ENCODE measurements at regions not wholly inside any gene's neighbourhood (a gene's known extent, or its start where the extent isn't known, plus 50 kb on each side); places are given as distances from the start of the nearest gene placed in this dataset.
A peak's percentile ranks its signal among the peaks of the same experiment; 100 is the strongest.

DNA sequence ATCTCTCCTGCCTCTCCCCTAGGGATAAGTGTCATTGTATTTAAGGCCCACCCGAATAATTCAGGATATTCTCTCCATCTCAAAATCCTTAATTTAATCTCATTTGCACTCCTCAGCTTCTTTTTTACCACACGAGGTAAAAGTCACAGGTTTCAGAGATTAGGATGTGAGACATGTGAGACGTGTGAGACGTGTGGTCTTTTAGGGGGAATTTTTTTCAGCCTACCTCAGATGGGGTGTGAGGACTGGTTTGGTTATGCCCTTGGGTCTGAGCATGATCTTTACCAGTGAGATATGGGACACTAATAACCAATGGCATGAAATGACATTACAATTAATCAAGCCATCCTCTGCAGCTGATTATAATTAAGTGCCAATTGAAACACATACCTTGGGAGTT is 324.2 kb downstream of the BMP2 start:
- H2AFZ ChIP-seq (ENCODE audit: low read length): no peak overlapping the region
- TF ChIP-seq, protein P1, sequence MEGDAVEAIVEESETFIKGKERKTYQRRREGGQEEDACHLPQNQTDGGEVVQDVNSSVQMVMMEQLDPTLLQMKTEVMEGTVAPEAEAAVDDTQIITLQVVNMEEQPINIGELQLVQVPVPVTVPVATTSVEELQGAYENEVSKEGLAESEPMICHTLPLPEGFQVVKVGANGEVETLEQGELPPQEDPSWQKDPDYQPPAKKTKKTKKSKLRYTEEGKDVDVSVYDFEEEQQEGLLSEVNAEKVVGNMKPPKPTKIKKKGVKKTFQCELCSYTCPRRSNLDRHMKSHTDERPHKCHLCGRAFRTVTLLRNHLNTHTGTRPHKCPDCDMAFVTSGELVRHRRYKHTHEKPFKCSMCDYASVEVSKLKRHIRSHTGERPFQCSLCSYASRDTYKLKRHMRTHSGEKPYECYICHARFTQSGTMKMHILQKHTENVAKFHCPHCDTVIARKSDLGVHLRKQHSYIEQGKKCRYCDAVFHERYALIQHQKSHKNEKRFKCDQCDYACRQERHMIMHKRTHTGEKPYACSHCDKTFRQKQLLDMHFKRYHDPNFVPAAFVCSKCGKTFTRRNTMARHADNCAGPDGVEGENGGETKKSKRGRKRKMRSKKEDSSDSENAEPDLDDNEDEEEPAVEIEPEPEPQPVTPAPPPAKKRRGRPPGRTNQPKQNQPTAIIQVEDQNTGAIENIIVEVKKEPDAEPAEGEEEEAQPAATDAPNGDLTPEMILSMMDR (conservative IDR thresholded peaks at IDR 0.05; ENCODE audit: low read length): no peak
- TF ChIP-seq EZH2phosphoT487 (IDR thresholded peaks at IDR 0.05; ENCODE audit: borderline replicate concordance): no peak
- no peaks in the 10 kb centered on the region for H3K9me3 ChIP-seq (ENCODE audit: insufficient read depth, low read depth, low read length)

DNA sequence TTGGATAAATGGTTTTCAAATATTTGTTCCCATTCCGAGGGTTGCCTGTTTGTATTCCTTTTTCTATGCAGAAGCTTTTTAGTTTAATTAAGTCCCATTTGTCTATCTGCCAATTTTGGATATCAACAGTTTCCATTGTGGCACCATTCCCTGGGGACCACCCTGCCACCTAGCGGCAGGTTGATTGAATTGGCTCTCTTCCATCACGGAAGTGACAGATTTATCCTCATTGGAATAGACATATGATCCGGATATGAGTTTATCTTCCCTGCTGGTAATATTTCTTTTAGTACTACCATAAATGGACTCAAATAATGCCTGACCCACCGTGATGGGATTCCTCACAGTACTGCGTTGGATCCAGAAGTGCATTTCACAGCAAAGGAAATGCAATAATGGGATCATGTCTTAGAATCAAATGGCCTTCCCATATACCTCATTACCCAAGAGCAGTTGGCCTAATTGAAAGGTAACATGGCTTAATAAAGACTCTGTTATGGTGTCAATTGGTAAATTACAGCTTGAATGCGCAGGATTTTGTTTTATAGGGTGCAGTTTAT is 327.0 kb downstream of the BMP2 start:
- H3K9me3 ChIP-seq (ENCODE audit: insufficient read depth, low read depth, low read length): no peaks in the 10 kb centered on the region
- H2AFZ ChIP-seq (ENCODE audit: low read length): no peak overlapping the region
- H3K9ac ChIP-seq (ENCODE audit: low read depth, low read length, poor library complexity, severe bottlenecking): no peak overlapping the region
- H3K4me2 ChIP-seq (ENCODE audit: low read depth, low read length, poor library complexity, severe bottlenecking): no peak overlapping the region
- no peaks in the 10 kb centered on the region for H3K4me1 ChIP-seq (ENCODE audit: insufficient read depth, low read length, poor library complexity, severe bottlenecking)
- H3K27me3 ChIP-seq (ENCODE audit: insufficient read depth, low read length, poor library complexity, severe bottlenecking): no peaks in the 10 kb centered on the region
- no peaks in the 10 kb centered on the region for H3F3A ChIP-seq (ENCODE audit: low read depth)
- no peaks in the 10 kb centered on the region for H3K79me2 ChIP-seq (ENCODE audit: insufficient read depth, low read length)
- H3K36me3 ChIP-seq (ENCODE audit: insufficient read depth, low read length): no peaks in the 10 kb centered on the region
- no peak for TF ChIP-seq EZH2phosphoT487 (IDR thresholded peaks at IDR 0.05; ENCODE audit: borderline replicate concordance)
- TF ChIP-seq, protein P1 (conservative IDR thresholded peaks at IDR 0.05; ENCODE audit: low read length): peak; percentile 77
- no peaks in the 10 kb centered on the region for H3K9me2 ChIP-seq (replicated peaks; ENCODE audit: low read depth, low read length)
- H3K4me3 ChIP-seq (ENCODE audit: low read length, poor library complexity, severe bottlenecking): no peak overlapping the region
- H4K20me1 ChIP-seq (ENCODE audit: insufficient read depth, low read length, poor library complexity, severe bottlenecking): no peaks in the 10 kb centered on the region

More for the DNA sequence above, 324.2 kb downstream of the BMP2 start:
- no peaks in the 10 kb centered on the region for H3K79me2 ChIP-seq (ENCODE audit: insufficient read depth, low read length)
- no peaks in the 10 kb centered on the region for H3F3A ChIP-seq (ENCODE audit: low read depth)
- H3K9ac ChIP-seq (ENCODE audit: low read depth, low read length, poor library complexity, severe bottlenecking): no peak overlapping the region
- no peaks in the 10 kb centered on the region for H4K20me1 ChIP-seq (ENCODE audit: insufficient read depth, low read length, poor library complexity, severe bottlenecking)
- H3K9me2 ChIP-seq (replicated peaks; ENCODE audit: low read depth, low read length): no peaks in the 10 kb centered on the region
- no peaks in the 10 kb centered on the region for H3K4me1 ChIP-seq (ENCODE audit: insufficient read depth, low read length, poor library complexity, severe bottlenecking)
- no peaks in the 10 kb centered on the region for H3K36me3 ChIP-seq (ENCODE audit: insufficient read depth, low read length)
- H3K27me3 ChIP-seq (ENCODE audit: insufficient read depth, low read length, poor library complexity, severe bottlenecking): no peaks in the 10 kb centered on the region
- no peak overlapping the region for H3K4me3 ChIP-seq (ENCODE audit: low read length, poor library complexity, severe bottlenecking)
- no peak overlapping the region for H3K4me2 ChIP-seq (ENCODE audit: low read depth, low read length, poor library complexity, severe bottlenecking)

GRCh38 chr20:7106910-7107309 is 339.4 kb downstream of the BMP2 start:
- no peak overlapping the region for H2AFZ ChIP-seq (ENCODE audit: low read length)
- no peaks in the 10 kb centered on the region for H3K27me3 ChIP-seq (ENCODE audit: insufficient read depth, low read length, poor library complexity, severe bottlenecking)
- H3K4me3 ChIP-seq (ENCODE audit: low read length, poor library complexity, severe bottlenecking): no peak overlapping the region
- H3K9ac ChIP-seq (ENCODE audit: low read depth, low read length, poor library complexity, severe bottlenecking): no peak overlapping the region
- H3K4me2 ChIP-seq (ENCODE audit: low read depth, low read length, poor library complexity, severe bottlenecking): no peak overlapping the region
- H3K4me1 ChIP-seq (ENCODE audit: insufficient read depth, low read length, poor library complexity, severe bottlenecking): no peaks in the 10 kb centered on the region
- H3K79me2 ChIP-seq (ENCODE audit: insufficient read depth, low read length): no peaks in the 10 kb centered on the region
- no peaks in the 10 kb centered on the region for H3K36me3 ChIP-seq (ENCODE audit: insufficient read depth, low read length)
- TF ChIP-seq, protein P1 (conservative IDR thresholded peaks at IDR 0.05; ENCODE audit: low read length): no peak
- no peak for TF ChIP-seq EZH2phosphoT487 (IDR thresholded peaks at IDR 0.05; ENCODE audit: borderline replicate concordance)
- H4K20me1 ChIP-seq (ENCODE audit: insufficient read depth, low read length, poor library complexity, severe bottlenecking): no peaks in the 10 kb centered on the region
- no peaks in the 10 kb centered on the region for H3F3A ChIP-seq (ENCODE audit: low read depth)
- H3K9me2 ChIP-seq (replicated peaks; ENCODE audit: low read depth, low read length): no peaks in the 10 kb centered on the region
- no peaks in the 10 kb centered on the region for H3K9me3 ChIP-seq (ENCODE audit: insufficient read depth, low read depth, low read length)
